ENCODE measurements at regions not wholly inside any gene's neighbourhood (a gene's known extent, or its start where the extent isn't known, plus 50 kb on each side); places are given as distances from the start of the nearest gene placed in this dataset.

DNA sequence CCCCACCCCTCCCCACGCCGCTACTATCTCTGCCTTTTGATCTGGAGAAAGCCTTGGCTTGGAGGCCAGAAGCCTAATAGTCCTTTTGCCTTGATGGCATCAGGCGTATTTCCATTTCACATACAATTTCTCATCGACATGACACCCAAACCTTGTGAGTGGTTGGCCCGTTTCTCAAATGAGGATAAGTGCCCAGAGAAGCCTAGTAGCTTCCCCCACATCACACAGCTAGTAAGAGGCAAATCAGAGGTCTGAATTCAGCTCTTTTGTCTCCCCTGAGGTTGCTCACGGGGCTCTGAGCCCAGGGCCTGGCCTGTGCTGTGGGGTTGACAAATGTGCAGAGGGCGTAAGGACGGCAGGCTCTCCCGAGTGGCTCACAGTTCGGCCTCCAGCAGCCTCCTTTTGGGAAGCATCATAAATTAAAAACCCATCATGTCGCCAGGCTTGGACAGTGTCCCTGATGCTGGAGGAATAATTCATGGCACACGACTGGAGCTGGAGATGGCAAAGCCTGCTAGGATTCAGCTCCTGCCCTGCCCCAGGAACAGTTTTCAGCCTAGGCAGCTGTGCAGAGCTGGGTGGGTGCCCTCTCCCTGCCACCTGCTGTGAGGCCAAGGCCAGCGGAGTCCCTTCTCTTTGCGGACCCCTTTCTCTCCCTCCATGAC is 263.8 kb downstream of the NSG2 start:
- Histone ChIP-seq H3K4me1 (ENCODE audit: control insufficient read depth in 1 of 2, insufficient read depth in 2 of 2, low read length in 2 of 2) (peaks cover 0 to 3% of the 10 kb centered on the region in 2 donors), H2AFZ (ENCODE audit: insufficient read depth, low read depth, low read length, poor library complexity, severe bottlenecking) (no peak overlapping the region), H3K9ac (ENCODE audit: insufficient read depth, low read length, poor library complexity, severe bottlenecking) (no peak overlapping the region), H3K9me3 (replicated peaks in 1 of 2; ENCODE audit: control insufficient read depth in 1 of 2, insufficient read depth in 1 of 2, low read length in 2 of 2) (no peaks in the 10 kb centered on the region), H3K36me3 (replicated peaks in 1 of 2; ENCODE audit: control insufficient read depth in 1 of 2, insufficient read depth in 2 of 2, low read length in 2 of 2) (no peaks in the 10 kb centered on the region), H3K4me3 (replicated peaks in 1 of 3; ENCODE audit: low read depth in 2 of 3, low read length in 3 of 3) (no peak overlapping the region), H3K79me2 (ENCODE audit: insufficient read depth, low read length) (no peaks in the 10 kb centered on the region), H3K27ac (ENCODE audit: low read depth in 1 of 2, low read length in 2 of 2) (no peak overlapping the region), H4K20me1 (ENCODE audit: insufficient read depth, low read length) (no peaks in the 10 kb centered on the region), H3K27me3 (ENCODE audit: control insufficient read depth in 2 of 2, insufficient read depth in 2 of 2, low read length in 2 of 2) (peaks cover 2 to 30% of the 10 kb centered on the region in 2 donors), H3K4me2 (replicated peaks; ENCODE audit: extremely low read depth, low read length, poor library complexity, severe bottlenecking) (no peak overlapping the region)
- intact Hi-C loops (cut with micrococcal nuclease) = no loop called here
- Mint-ChIP-seq H3K27ac (no peak overlapping the region), H3K4me1 (no peaks in the 10 kb centered on the region), H3K9me3 (peaks cover 0 to 4% (median 0%) of the 10 kb centered on the region in 7 donors), H3K36me3 (no peaks in the 10 kb centered on the region), H3K27me3 (ENCODE audit: low read depth in 3 of 3) (peaks cover 28 to 40% (median 32%) of the 10 kb centered on the region in 3 donors), H3K4me3 (no peak overlapping the region)
- no peak for DNase-seq
- 86% methylated on average over 11 of the region's 14 CpGs for WGBS (ENCODE audit: insufficient coverage)
- TF ChIP-seq, protein P1, sequence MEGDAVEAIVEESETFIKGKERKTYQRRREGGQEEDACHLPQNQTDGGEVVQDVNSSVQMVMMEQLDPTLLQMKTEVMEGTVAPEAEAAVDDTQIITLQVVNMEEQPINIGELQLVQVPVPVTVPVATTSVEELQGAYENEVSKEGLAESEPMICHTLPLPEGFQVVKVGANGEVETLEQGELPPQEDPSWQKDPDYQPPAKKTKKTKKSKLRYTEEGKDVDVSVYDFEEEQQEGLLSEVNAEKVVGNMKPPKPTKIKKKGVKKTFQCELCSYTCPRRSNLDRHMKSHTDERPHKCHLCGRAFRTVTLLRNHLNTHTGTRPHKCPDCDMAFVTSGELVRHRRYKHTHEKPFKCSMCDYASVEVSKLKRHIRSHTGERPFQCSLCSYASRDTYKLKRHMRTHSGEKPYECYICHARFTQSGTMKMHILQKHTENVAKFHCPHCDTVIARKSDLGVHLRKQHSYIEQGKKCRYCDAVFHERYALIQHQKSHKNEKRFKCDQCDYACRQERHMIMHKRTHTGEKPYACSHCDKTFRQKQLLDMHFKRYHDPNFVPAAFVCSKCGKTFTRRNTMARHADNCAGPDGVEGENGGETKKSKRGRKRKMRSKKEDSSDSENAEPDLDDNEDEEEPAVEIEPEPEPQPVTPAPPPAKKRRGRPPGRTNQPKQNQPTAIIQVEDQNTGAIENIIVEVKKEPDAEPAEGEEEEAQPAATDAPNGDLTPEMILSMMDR (IDR thresholded peaks at IDR 0.05) = no peak

DNA sequence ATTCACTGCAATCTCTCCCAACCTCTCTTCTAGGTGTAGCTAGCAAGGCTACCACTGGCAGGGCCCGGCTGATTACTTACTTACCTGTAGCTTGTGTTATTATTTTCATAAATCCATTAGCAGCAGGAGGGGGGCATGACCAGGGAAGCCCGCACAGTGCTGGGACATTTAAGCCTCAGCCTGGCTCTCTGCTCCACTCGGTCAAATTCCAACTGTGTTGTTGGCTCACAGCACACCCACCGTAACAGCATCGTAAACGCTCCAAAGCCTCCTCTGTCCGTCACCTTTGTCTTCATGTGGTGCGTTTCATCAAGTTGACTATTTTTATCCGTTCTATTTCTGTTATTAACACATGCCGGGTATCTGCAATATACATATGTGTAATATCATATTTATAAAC is 264.7 kb downstream of the NSG2 start:
- intact Hi-C loops (cut with micrococcal nuclease) = loop anchor here (5.0 to 10.0 kb wide), 3 partner anchors 693 to 1015 kb away; partner anchors contain the start of gene BOD1 (in 2 of the 2)
- peaks cover 2 to 30% of the 10 kb centered on the region in 2 donors for H3K27me3 ChIP-seq (ENCODE audit: control insufficient read depth in 2 of 2, insufficient read depth in 2 of 2, low read length in 2 of 2)

More for the DNA sequence above, 264.7 kb downstream of the NSG2 start:
- TF ChIP-seq, protein P1 (IDR thresholded peaks at IDR 0.05) = no peak
- Histone ChIP-seq H3K4me2 (replicated peaks; ENCODE audit: extremely low read depth, low read length, poor library complexity, severe bottlenecking) (no peak overlapping the region), H3K27ac (ENCODE audit: low read depth in 1 of 2, low read length in 2 of 2) (no peak overlapping the region), H3K36me3 (replicated peaks in 1 of 2; ENCODE audit: control insufficient read depth in 1 of 2, insufficient read depth in 2 of 2, low read length in 2 of 2) (no peaks in the 10 kb centered on the region), H3K9ac (ENCODE audit: insufficient read depth, low read length, poor library complexity, severe bottlenecking) (no peak overlapping the region), H3K4me1 (ENCODE audit: control insufficient read depth in 1 of 2, insufficient read depth in 2 of 2, low read length in 2 of 2) (peaks cover 0 to 3% of the 10 kb centered on the region in 2 donors), H3K9me3 (replicated peaks in 1 of 2; ENCODE audit: control insufficient read depth in 1 of 2, insufficient read depth in 1 of 2, low read length in 2 of 2) (no peaks in the 10 kb centered on the region), H2AFZ (ENCODE audit: insufficient read depth, low read depth, low read length, poor library complexity, severe bottlenecking) (no peak overlapping the region), H3K4me3 (replicated peaks in 1 of 3; ENCODE audit: low read depth in 2 of 3, low read length in 3 of 3) (no peak overlapping the region), H3K79me2 (ENCODE audit: insufficient read depth, low read length) (no peaks in the 10 kb centered on the region), H4K20me1 (ENCODE audit: insufficient read depth, low read length) (no peaks in the 10 kb centered on the region)
- Mint-ChIP-seq H3K4me1 (no peaks in the 10 kb centered on the region), H3K4me3 (no peak overlapping the region), H3K27ac (peak overlapping the region in 1 of 7 donors; percentile 58), H3K36me3 (no peaks in the 10 kb centered on the region), H3K9me3 (peaks cover 0 to 4% (median 0%) of the 10 kb centered on the region in 7 donors), H3K27me3 (ENCODE audit: low read depth in 3 of 3) (peaks cover 29 to 40% (median 32%) of the 10 kb centered on the region in 3 donors)
- no peak for DNase-seq
- WGBS (ENCODE audit: insufficient coverage) = 98% methylated on average over 5 of the region's 10 CpGs

Measured in CD14-positive monocyte (primary cell).